Transverse colon (tissue), 3 donors: ENCODE measurements at regions not wholly inside any gene's neighbourhood (a gene's known extent, or its start where the extent isn't known, plus 50 kb on each side); places are given as distances from the start of the nearest gene placed in this dataset.

Experiments
- EP300 ChIP-seq: sonication (generic); formaldehyde crosslinking; IDR thresholded peaks from one replicate; pipeline ENCODE4 v1.6.1; 2017; ENCODE audit warnings: antibody characterized with exemption, low read depth
- POLR2A ChIP-seq: fragments of 450-650 bp; IDR thresholded peaks from one replicate; pipeline ENCODE4 v1.6.1; 2016; ENCODE audit warnings: antibody characterized with exemption, mild to moderate bottlenecking, moderate library complexity
- POLR2AphosphoS5 ChIP-seq, 3 donors: sonication (generic); formaldehyde crosslinking; IDR thresholded peaks; one replicate each; pipeline ENCODE4 v1.6.1; 2016; ENCODE audit warnings: antibody characterized with exemption in 3 of 3

- TF ChIP-seq EP300: no peak
- TF ChIP-seq POLR2A: no peak
- TF ChIP-seq POLR2AphosphoS5 (IDR thresholded peaks at IDR 0.05): no peak
These were observed 310.4 kb downstream of the TFAP2B start for GRCh38 chr6:51129043-51129442.
